ENCODE measurements at regions not wholly inside any gene's neighbourhood (a gene's known extent, or its start where the extent isn't known, plus 50 kb on each side); places are given as distances from the start of the nearest gene placed in this dataset.

- H3F3A ChIP-seq (ENCODE audit: insufficient read depth, low read length) = no peaks in the 10 kb centered on the region
- H3K9me3 ChIP-seq (replicated peaks; ENCODE audit: insufficient read depth, low read length) = no peaks in the 10 kb centered on the region
- no peak overlapping the region for H3K9ac ChIP-seq (ENCODE audit: low read length)
- TF ChIP-seq EZH2 (optimal IDR thresholded peaks at IDR 0.05; ENCODE audit: low read depth, low read length) (no peak), EZH2phosphoT487 (IDR thresholded peaks at IDR 0.05; ENCODE audit: low read length) (no peak), CTCF (IDR thresholded peaks at IDR 0.05; ENCODE audit: low read length) (no peak)
- H3K79me2 ChIP-seq (ENCODE audit: low read length) = no peaks in the 10 kb centered on the region
- no peaks in the 10 kb centered on the region for H3K36me3 ChIP-seq (replicated peaks; ENCODE audit: insufficient read depth, low read length)
- no peak overlapping the region for H3K27ac ChIP-seq (ENCODE audit: low read length)
- H3K4me1 ChIP-seq (ENCODE audit: low read length) = no peaks in the 10 kb centered on the region
- no peak overlapping the region for H3K4me3 ChIP-seq (ENCODE audit: low read length)
- H4K20me1 ChIP-seq (ENCODE audit: insufficient read depth, low read length) = no peaks in the 10 kb centered on the region
- H2AFZ ChIP-seq (ENCODE audit: low read length) = no peak overlapping the region
- DNase-seq = no peak
- H3K4me2 ChIP-seq (ENCODE audit: low read depth, low read length) = no peak overlapping the region
- no peaks in the 10 kb centered on the region for H3K9me2 ChIP-seq (replicated peaks; ENCODE audit: insufficient read depth, low read length)
- H3K27me3 ChIP-seq (replicated peaks; ENCODE audit: insufficient read depth, low read length) = no peaks in the 10 kb centered on the region
Observed at GRCh38 chr1:218667781-218668516, 322.8 kb downstream of the TGFB2 start.

- TF ChIP-seq CTCF (IDR thresholded peaks at IDR 0.05; ENCODE audit: low read length) = no peak
- no peak for TF ChIP-seq EZH2phosphoT487 (IDR thresholded peaks at IDR 0.05; ENCODE audit: low read length)
- Histone ChIP-seq H3F3A (ENCODE audit: insufficient read depth, low read length) (no peaks in the 10 kb centered on the region), H3K9ac (ENCODE audit: low read length) (no peak overlapping the region), H3K79me2 (ENCODE audit: low read length) (no peaks in the 10 kb centered on the region), H4K20me1 (ENCODE audit: insufficient read depth, low read length) (no peaks in the 10 kb centered on the region), H2AFZ (ENCODE audit: low read length) (no peak overlapping the region), H3K4me2 (ENCODE audit: low read depth, low read length) (no peak overlapping the region), H3K27ac (ENCODE audit: low read length) (no peak overlapping the region), H3K36me3 (replicated peaks; ENCODE audit: insufficient read depth, low read length) (no peaks in the 10 kb centered on the region), H3K9me2 (replicated peaks; ENCODE audit: insufficient read depth, low read length) (no peaks in the 10 kb centered on the region), H3K4me3 (ENCODE audit: low read length) (no peak overlapping the region), H3K4me1 (ENCODE audit: low read length) (no peaks in the 10 kb centered on the region), H3K9me3 (replicated peaks; ENCODE audit: insufficient read depth, low read length) (no peaks in the 10 kb centered on the region), H3K27me3 (replicated peaks; ENCODE audit: insufficient read depth, low read length) (no peaks in the 10 kb centered on the region)
- no peak for DNase-seq
Observed at GRCh38 chr1:218669431-218669830, 324.3 kb downstream of the TGFB2 start.

- no peak for TF ChIP-seq CTCF (IDR thresholded peaks at IDR 0.05; ENCODE audit: low read length)
- no peak for TF ChIP-seq EZH2 (optimal IDR thresholded peaks at IDR 0.05; ENCODE audit: low read depth, low read length)
- TF ChIP-seq EZH2phosphoT487 (IDR thresholded peaks at IDR 0.05; ENCODE audit: low read length) = no peak
- Histone ChIP-seq H3K79me2 (ENCODE audit: low read length) (no peaks in the 10 kb centered on the region), H3K4me1 (ENCODE audit: low read length) (no peaks in the 10 kb centered on the region), H3K27ac (ENCODE audit: low read length) (no peak overlapping the region), H3K36me3 (replicated peaks; ENCODE audit: insufficient read depth, low read length) (no peaks in the 10 kb centered on the region), H2AFZ (ENCODE audit: low read length) (no peak overlapping the region), H3K27me3 (replicated peaks; ENCODE audit: insufficient read depth, low read length) (no peaks in the 10 kb centered on the region), H3K9ac (ENCODE audit: low read length) (no peak overlapping the region), H3F3A (ENCODE audit: insufficient read depth, low read length) (no peaks in the 10 kb centered on the region), H4K20me1 (ENCODE audit: insufficient read depth, low read length) (no peaks in the 10 kb centered on the region), H3K9me2 (replicated peaks; ENCODE audit: insufficient read depth, low read length) (no peaks in the 10 kb centered on the region), H3K4me3 (ENCODE audit: low read length) (no peak overlapping the region), H3K4me2 (ENCODE audit: low read depth, low read length) (no peak overlapping the region), H3K9me3 (replicated peaks; ENCODE audit: insufficient read depth, low read length) (no peaks in the 10 kb centered on the region)
- no peak for DNase-seq
Observed at GRCh38 chr1:218670875-218671274, 325.7 kb downstream of the TGFB2 start.

Measured in MM.1S (cell line).